ENCODE measurements at regions not wholly inside any gene's neighbourhood (a gene's known extent, or its start where the extent isn't known, plus 50 kb on each side); places are given as distances from the start of the nearest gene placed in this dataset.

GRCh38 chr5:163190283-163190682 lies 247.1 kb upstream of the CCNG1 start:
- no peak for DNase-seq (ENCODE audit: low read depth)
- H3K4me3 ChIP-seq (ENCODE audit: control insufficient read depth, low read depth, low read length) = no peak overlapping the region
- no peak for TF ChIP-seq CTCF (IDR thresholded peaks at IDR 0.05; ENCODE audit: control insufficient read depth, insufficient read depth, low read depth, low read length, missing control alignments)

GRCh38 chr5:163190784-163191183 lies 246.6 kb upstream of the CCNG1 start:
- no peak overlapping the region for H3K4me3 ChIP-seq (ENCODE audit: control insufficient read depth, low read depth, low read length)
- TF ChIP-seq CTCF (IDR thresholded peaks at IDR 0.05; ENCODE audit: control insufficient read depth, insufficient read depth, low read depth, low read length, missing control alignments) = no peak
- no peak for DNase-seq (ENCODE audit: low read depth)

- TF ChIP-seq CTCF (IDR thresholded peaks at IDR 0.05; ENCODE audit: control insufficient read depth, insufficient read depth, low read depth, low read length, missing control alignments) = no peak
- no peak overlapping the region for H3K4me3 ChIP-seq (ENCODE audit: control insufficient read depth, low read depth, low read length)
- DNase-seq (ENCODE audit: low read depth) = no peak
These were observed 243.5 kb upstream of the CCNG1 start for GRCh38 chr5:163193886-163194285.

- TF ChIP-seq CTCF (IDR thresholded peaks at IDR 0.05; ENCODE audit: control insufficient read depth, insufficient read depth, low read depth, low read length, missing control alignments) = no peak
- no peak for DNase-seq (ENCODE audit: low read depth)
- no peak overlapping the region for H3K4me3 ChIP-seq (ENCODE audit: control insufficient read depth, low read depth, low read length)
These were observed 231.8 kb upstream of the CCNG1 start for GRCh38 chr5:163205645-163206044.

GRCh38 chr5:163221581-163221980 lies 215.8 kb upstream of the CCNG1 start:
- no peak for TF ChIP-seq CTCF (IDR thresholded peaks at IDR 0.05; ENCODE audit: control insufficient read depth, insufficient read depth, low read depth, low read length, missing control alignments)
- no peak for DNase-seq (ENCODE audit: low read depth)
- no peak overlapping the region for H3K4me3 ChIP-seq (ENCODE audit: control insufficient read depth, low read depth, low read length)

- no peak for DNase-seq (ENCODE audit: low read depth)
- no peak overlapping the region for H3K4me3 ChIP-seq (ENCODE audit: control insufficient read depth, low read depth, low read length)
- no peak for TF ChIP-seq CTCF (IDR thresholded peaks at IDR 0.05; ENCODE audit: control insufficient read depth, insufficient read depth, low read depth, low read length, missing control alignments)
These were observed 214.4 kb upstream of the CCNG1 start for GRCh38 chr5:163222982-163223381.

GRCh38 chr5:163244445-163244987 lies 192.9 kb upstream of the CCNG1 start:
- no peak for DNase-seq (ENCODE audit: low read depth)
- TF ChIP-seq CTCF (IDR thresholded peaks at IDR 0.05; ENCODE audit: control insufficient read depth, insufficient read depth, low read depth, low read length, missing control alignments) = no peak
- no peak overlapping the region for H3K4me3 ChIP-seq (ENCODE audit: control insufficient read depth, low read depth, low read length)

Data from AG09309 (cell line).